NT2/D1 (cell line): ENCODE measurements at regions not wholly inside any gene's neighbourhood (a gene's known extent, or its start where the extent isn't known, plus 50 kb on each side); places are given as distances from the start of the nearest gene placed in this dataset.

Experiments used
- SUZ12 ChIP-seq: IDR thresholded peaks from 2 replicates; pipeline ENCODE4 v1.6.1; 2011; ENCODE audit not compliant: insufficient read length, insufficient read depth; ENCODE audit errors: extremely low read depth
- YY1 ChIP-seq: IDR thresholded peaks from 2 replicates; pipeline ENCODE4 v1.6.1; 2011; ENCODE audit not compliant: insufficient read length, insufficient read depth
- ZNF274 ChIP-seq: IDR thresholded peaks from 2 replicates; pipeline ENCODE4 v1.6.1; 2011; ENCODE audit warnings: mild to moderate bottlenecking, low read depth, low read length

DNA sequence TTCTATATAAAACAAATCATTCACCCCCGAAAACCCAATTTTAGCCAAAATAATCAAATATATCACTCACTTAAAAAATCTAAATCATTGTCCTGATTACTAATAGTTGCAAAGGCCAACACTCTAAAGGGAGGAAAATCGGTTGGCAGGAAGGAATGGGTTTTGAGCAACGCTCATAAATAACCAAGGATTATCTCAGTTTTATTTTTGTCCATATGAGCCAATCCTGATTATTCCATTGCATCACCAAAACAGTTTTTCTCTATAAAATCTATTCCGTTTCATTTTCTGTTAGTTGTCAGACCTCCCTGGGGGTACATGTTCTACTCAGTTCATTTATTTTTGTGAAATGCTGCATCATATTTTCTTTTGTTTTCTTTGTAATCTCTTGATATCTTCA, 174.1 kb downstream of the LRATD1 start:
- TF ChIP-seq SUZ12 = no peak
- no peak for TF ChIP-seq ZNF274
- no peak for TF ChIP-seq YY1
